ENCODE measurements at regions not wholly inside any gene's neighbourhood (a gene's known extent, or its start where the extent isn't known, plus 50 kb on each side); places are given as distances from the start of the nearest gene placed in this dataset.

GRCh38 chr7:133185512-133185911 lies 67.4 kb upstream of the EXOC4 start:
- no peak for FAIRE-seq
- no peak for DNase-seq (ENCODE audit: insufficient read length, low spot score)
- no peak for TF ChIP-seq POLR2A (IDR thresholded peaks at IDR 0.05; ENCODE audit: low read depth, low read length)
- no peak for TF ChIP-seq PAX5 (IDR thresholded peaks at IDR 0.05; ENCODE audit: insufficient read depth, low read length, severe bottlenecking)
- no peak for TF ChIP-seq POLR2AphosphoS5 (IDR thresholded peaks at IDR 0.05; ENCODE audit: low read depth, low read length)
- no peak for TF ChIP-seq SPI1 (IDR thresholded peaks at IDR 0.05; ENCODE audit: low read depth, low read length)
- TF ChIP-seq TAF1 (IDR thresholded peaks at IDR 0.05; ENCODE audit: low read depth, low read length), result no peak
- TF ChIP-seq POU2F2 (IDR thresholded peaks at IDR 0.05; ENCODE audit: low read depth, low read length), result no peak

- DNase-seq (ENCODE audit: insufficient read length, low spot score) (no peak), FAIRE-seq (no peak)
- no peak for TF ChIP-seq SPI1 (IDR thresholded peaks at IDR 0.05; ENCODE audit: low read depth, low read length)
- no peak for TF ChIP-seq POLR2AphosphoS5 (IDR thresholded peaks at IDR 0.05; ENCODE audit: low read depth, low read length)
- TF ChIP-seq POU2F2 (IDR thresholded peaks at IDR 0.05; ENCODE audit: low read depth, low read length), result no peak
- no peak for TF ChIP-seq PAX5 (IDR thresholded peaks at IDR 0.05; ENCODE audit: insufficient read depth, low read length, severe bottlenecking)
- TF ChIP-seq POLR2A (IDR thresholded peaks at IDR 0.05; ENCODE audit: low read depth, low read length), result no peak
- TF ChIP-seq TAF1 (IDR thresholded peaks at IDR 0.05; ENCODE audit: low read depth, low read length), result no peak
Measured at GRCh38 chr7:133186060-133186459, 66.8 kb upstream of the EXOC4 start.

- DNase-seq (ENCODE audit: insufficient read length, low spot score) (no peak), FAIRE-seq (no peak)
- TF ChIP-seq SPI1 (IDR thresholded peaks at IDR 0.05; ENCODE audit: low read depth, low read length), result no peak
- TF ChIP-seq POLR2AphosphoS5 (IDR thresholded peaks at IDR 0.05; ENCODE audit: low read depth, low read length), result no peak
- TF ChIP-seq POLR2A (IDR thresholded peaks at IDR 0.05; ENCODE audit: low read depth, low read length), result no peak
- TF ChIP-seq TAF1 (IDR thresholded peaks at IDR 0.05; ENCODE audit: low read depth, low read length), result no peak
- TF ChIP-seq POU2F2 (IDR thresholded peaks at IDR 0.05; ENCODE audit: low read depth, low read length), result no peak
- TF ChIP-seq PAX5 (IDR thresholded peaks at IDR 0.05; ENCODE audit: insufficient read depth, low read length, severe bottlenecking), result no peak
Measured at GRCh38 chr7:133190172-133190528, 62.7 kb upstream of the EXOC4 start.

GRCh38 chr7:133190650-133191049 lies 62.2 kb upstream of the EXOC4 start:
- TF ChIP-seq PAX5 (IDR thresholded peaks at IDR 0.05; ENCODE audit: insufficient read depth, low read length, severe bottlenecking), result no peak
- TF ChIP-seq POLR2A (IDR thresholded peaks at IDR 0.05; ENCODE audit: low read depth, low read length), result no peak
- TF ChIP-seq POU2F2 (IDR thresholded peaks at IDR 0.05; ENCODE audit: low read depth, low read length), result no peak
- no peak for TF ChIP-seq TAF1 (IDR thresholded peaks at IDR 0.05; ENCODE audit: low read depth, low read length)
- TF ChIP-seq POLR2AphosphoS5 (IDR thresholded peaks at IDR 0.05; ENCODE audit: low read depth, low read length), result no peak
- TF ChIP-seq SPI1 (IDR thresholded peaks at IDR 0.05; ENCODE audit: low read depth, low read length), result no peak
- DNase-seq (ENCODE audit: insufficient read length, low spot score) (no peak), FAIRE-seq (no peak)

GRCh38 chr7:133191787-133192186 lies 61.1 kb upstream of the EXOC4 start:
- FAIRE-seq, result no peak
- no peak for TF ChIP-seq SPI1 (IDR thresholded peaks at IDR 0.05; ENCODE audit: low read depth, low read length)
- no peak for TF ChIP-seq POU2F2 (IDR thresholded peaks at IDR 0.05; ENCODE audit: low read depth, low read length)
- no peak for TF ChIP-seq POLR2A (IDR thresholded peaks at IDR 0.05; ENCODE audit: low read depth, low read length)
- TF ChIP-seq PAX5 (IDR thresholded peaks at IDR 0.05; ENCODE audit: insufficient read depth, low read length, severe bottlenecking), result no peak
- TF ChIP-seq TAF1 (IDR thresholded peaks at IDR 0.05; ENCODE audit: low read depth, low read length), result no peak
- TF ChIP-seq POLR2AphosphoS5 (IDR thresholded peaks at IDR 0.05; ENCODE audit: low read depth, low read length), result no peak
- DNase-seq (ENCODE audit: insufficient read length, low spot score), result no peak

- FAIRE-seq, result no peak
Measured at GRCh38 chr7:133195868-133196267, 57.0 kb upstream of the EXOC4 start.

GRCh38 chr7:133196856-133197612 lies 55.8 kb upstream of the EXOC4 start:
- no peak for DNase-seq (ENCODE audit: insufficient read length, low spot score)
- no peak for TF ChIP-seq SPI1 (IDR thresholded peaks at IDR 0.05; ENCODE audit: low read depth, low read length)
- TF ChIP-seq POLR2A (IDR thresholded peaks at IDR 0.05; ENCODE audit: low read depth, low read length), result no peak
- TF ChIP-seq POLR2AphosphoS5 (IDR thresholded peaks at IDR 0.05; ENCODE audit: low read depth, low read length), result no peak
- TF ChIP-seq PAX5 (IDR thresholded peaks at IDR 0.05; ENCODE audit: insufficient read depth, low read length, severe bottlenecking), result no peak
- TF ChIP-seq POU2F2 (IDR thresholded peaks at IDR 0.05; ENCODE audit: low read depth, low read length), result no peak
- no peak for TF ChIP-seq TAF1 (IDR thresholded peaks at IDR 0.05; ENCODE audit: low read depth, low read length)
- FAIRE-seq, result no peak

More at GRCh38 chr7:133195868-133196267, 57.0 kb upstream of the EXOC4 start:
- DNase-seq (ENCODE audit: insufficient read length, low spot score), result no peak
- TF ChIP-seq TAF1 (IDR thresholded peaks at IDR 0.05; ENCODE audit: low read depth, low read length), result no peak
- no peak for TF ChIP-seq PAX5 (IDR thresholded peaks at IDR 0.05; ENCODE audit: insufficient read depth, low read length, severe bottlenecking)
- TF ChIP-seq POLR2AphosphoS5 (IDR thresholded peaks at IDR 0.05; ENCODE audit: low read depth, low read length), result no peak
- no peak for TF ChIP-seq POLR2A (IDR thresholded peaks at IDR 0.05; ENCODE audit: low read depth, low read length)
- no peak for TF ChIP-seq SPI1 (IDR thresholded peaks at IDR 0.05; ENCODE audit: low read depth, low read length)

GRCh38 chr7:133197972-133198544 lies 54.8 kb upstream of the EXOC4 start:
- TF ChIP-seq POLR2A (IDR thresholded peaks at IDR 0.05; ENCODE audit: low read depth, low read length) (no peak), TAF1 (IDR thresholded peaks at IDR 0.05; ENCODE audit: low read depth, low read length) (no peak), PAX5 (IDR thresholded peaks at IDR 0.05; ENCODE audit: insufficient read depth, low read length, severe bottlenecking) (no peak), POLR2AphosphoS5 (IDR thresholded peaks at IDR 0.05; ENCODE audit: low read depth, low read length) (no peak), POU2F2 (IDR thresholded peaks at IDR 0.05; ENCODE audit: low read depth, low read length) (no peak), SPI1 (IDR thresholded peaks at IDR 0.05; ENCODE audit: low read depth, low read length) (no peak)
- no peak for FAIRE-seq

GRCh38 chr7:133199831-133200230 lies 53.0 kb upstream of the EXOC4 start:
- no peak for DNase-seq (ENCODE audit: insufficient read length, low spot score)
- no peak for TF ChIP-seq TAF1 (IDR thresholded peaks at IDR 0.05; ENCODE audit: low read depth, low read length)
- TF ChIP-seq POLR2A (IDR thresholded peaks at IDR 0.05; ENCODE audit: low read depth, low read length), result no peak
- TF ChIP-seq POLR2AphosphoS5 (IDR thresholded peaks at IDR 0.05; ENCODE audit: low read depth, low read length), result no peak
- no peak for TF ChIP-seq PAX5 (IDR thresholded peaks at IDR 0.05; ENCODE audit: insufficient read depth, low read length, severe bottlenecking)
- no peak for TF ChIP-seq SPI1 (IDR thresholded peaks at IDR 0.05; ENCODE audit: low read depth, low read length)
- no peak for TF ChIP-seq POU2F2 (IDR thresholded peaks at IDR 0.05; ENCODE audit: low read depth, low read length)
- no peak for FAIRE-seq

More at GRCh38 chr7:133197972-133198544, 54.8 kb upstream of the EXOC4 start:
- DNase-seq (ENCODE audit: insufficient read length, low spot score), result no peak

All from GM12891 (cell line).